HG03460 (cell line): ENCODE measurements at regions not wholly inside any gene's neighbourhood (a gene's known extent, or its start where the extent isn't known, plus 50 kb on each side); places are given as distances from the start of the nearest gene placed in this dataset.

Source experiments
- ATAC-seq: cut with Tn5 transposase; IDR thresholded peaks from one replicate; pipeline ENCODE4 v1.9.1; 2021; ENCODE audit not compliant: unreplicated experiment

- ATAC-seq: no peak
These were observed 1167.0 kb downstream of the SORCS3 start for GRCh38 chr10:105807935-105808587.

GRCh38 chr10:105803206-105803605 lies 1162.1 kb downstream of the SORCS3 start:
- ATAC-seq: no peak

GRCh38 chr10:105800641-105801040 lies 1159.6 kb downstream of the SORCS3 start:
- no peak for ATAC-seq

DNA sequence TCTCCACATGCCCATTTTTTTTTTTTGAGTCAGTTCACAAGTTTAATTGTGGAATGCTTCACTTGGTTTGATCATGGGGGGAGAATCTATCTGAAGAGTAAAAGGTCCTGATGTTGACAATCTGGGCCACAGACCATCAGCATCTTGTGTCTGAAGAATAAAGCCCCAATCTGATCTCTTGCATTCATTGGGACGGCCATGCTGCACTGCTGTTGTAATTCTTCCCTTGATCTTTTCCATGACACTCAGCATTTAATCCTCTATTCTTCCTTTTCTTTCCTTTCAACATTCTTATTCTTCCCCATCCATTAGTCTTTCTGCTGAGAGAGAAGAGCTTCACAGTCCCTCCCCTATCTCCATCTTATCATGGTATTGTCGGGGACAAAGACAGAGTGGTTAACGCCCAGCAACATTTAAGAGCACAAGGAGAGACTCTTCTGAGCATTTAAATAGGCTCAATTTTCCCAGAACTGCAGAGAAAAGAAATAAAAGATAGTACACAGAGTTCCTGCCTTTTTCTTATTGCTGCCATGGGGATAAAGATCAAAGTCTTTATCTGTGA lies 1157.3 kb downstream of the SORCS3 start:
- ATAC-seq: no peak

- ATAC-seq: peak; percentile 70
These were observed 1156.3 kb downstream of the SORCS3 start for GRCh38 chr10:105797234-105797890.

- no peak for ATAC-seq
These were observed 1152.0 kb downstream of the SORCS3 start for GRCh38 chr10:105793071-105793470.

- ATAC-seq: no peak
These were observed 1144.6 kb downstream of the SORCS3 start for GRCh38 chr10:105785721-105786120.

DNA sequence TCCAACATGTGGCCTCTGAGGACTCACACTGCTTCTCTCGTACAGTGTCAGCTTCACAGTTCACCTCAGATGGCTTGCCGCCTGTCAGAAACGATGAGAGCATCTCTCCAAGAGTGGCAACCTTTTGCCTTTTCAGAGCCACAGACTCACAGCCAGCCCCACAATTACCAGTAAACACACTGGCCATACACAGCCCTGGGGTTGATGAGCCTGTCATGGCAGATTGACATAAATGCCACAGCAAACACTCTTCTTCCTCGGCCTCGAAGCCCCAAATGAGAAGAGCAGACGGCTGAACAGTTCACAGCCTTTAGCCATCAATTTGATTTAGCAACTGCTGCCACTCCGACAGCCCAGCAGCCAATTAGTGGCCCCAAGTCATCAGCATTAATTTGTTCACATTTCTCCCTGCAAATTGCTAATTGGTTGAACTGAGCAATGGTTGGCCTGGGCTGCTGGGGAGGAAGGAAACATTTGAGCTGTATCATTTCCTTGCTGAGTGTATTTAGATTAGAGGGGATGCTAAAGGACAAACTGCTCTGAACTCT lies 1142.9 kb downstream of the SORCS3 start:
- no peak for ATAC-seq

- ATAC-seq: no peak
These were observed 1133.8 kb downstream of the SORCS3 start for GRCh38 chr10:105774881-105775280.

DNA sequence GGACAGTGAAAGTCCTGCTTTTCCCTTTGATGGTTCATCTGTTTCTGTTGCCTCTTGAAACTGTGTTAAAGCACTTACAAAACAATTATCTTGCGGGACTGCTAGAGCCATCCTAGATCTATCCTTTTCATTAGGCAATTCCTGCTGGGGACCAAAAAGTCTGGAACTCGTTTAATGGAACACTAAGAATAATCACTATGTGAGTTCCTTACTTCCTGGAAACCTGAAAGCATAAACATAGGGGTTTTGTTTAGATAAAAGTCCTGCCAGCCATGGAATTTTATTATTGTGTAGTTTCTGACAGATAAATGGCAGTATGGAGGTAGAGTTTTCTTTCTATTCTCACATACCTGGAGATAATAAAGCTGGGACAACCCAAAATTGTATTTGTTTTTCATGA lies 1133.3 kb downstream of the SORCS3 start:
- ATAC-seq: no peak

GRCh38 chr10:105770524-105771212 lies 1129.6 kb downstream of the SORCS3 start:
- no peak for ATAC-seq

DNA sequence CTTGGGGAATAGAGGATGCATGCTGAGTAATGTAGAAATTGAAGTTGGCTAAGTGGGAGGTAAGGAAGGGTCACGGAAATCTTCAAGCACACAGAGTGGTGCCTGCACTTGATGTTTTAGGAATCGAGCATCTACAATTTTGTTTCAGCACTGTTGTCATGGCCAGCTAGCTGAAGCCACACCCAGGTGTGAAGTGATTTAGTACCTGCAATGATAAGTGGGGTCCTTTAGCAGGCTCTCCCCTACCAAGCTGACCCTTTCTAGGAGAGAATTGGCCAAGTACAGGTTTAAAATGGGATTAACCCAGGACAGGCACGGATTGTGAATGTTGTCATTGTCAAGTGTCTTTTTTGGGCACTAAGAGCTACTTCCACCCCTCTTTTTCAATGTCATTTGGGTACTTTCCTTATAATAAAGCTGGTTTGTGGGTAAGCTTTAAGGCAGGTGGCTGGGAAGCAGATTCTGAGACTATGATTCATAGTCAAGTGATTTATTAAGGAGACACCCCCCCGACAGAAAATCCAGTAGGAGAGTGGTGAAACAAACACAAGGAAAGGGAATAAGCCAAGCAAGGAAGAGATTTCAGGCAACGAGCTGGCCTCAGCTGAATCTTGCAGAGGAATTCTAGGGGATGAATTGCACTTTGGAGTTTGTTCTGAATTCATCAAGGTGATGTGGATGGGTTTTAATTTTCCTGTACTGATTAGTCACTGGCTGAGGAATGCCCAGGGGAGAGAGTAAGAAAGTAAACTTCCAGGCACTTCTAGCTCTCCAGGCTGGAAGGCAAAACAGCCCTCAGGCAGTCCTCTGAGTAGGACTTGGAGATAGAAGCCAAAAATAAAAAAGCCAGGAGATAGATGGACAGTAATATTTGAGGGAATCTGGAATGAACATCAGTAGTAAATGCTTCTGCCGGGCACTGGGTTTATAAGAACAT lies 1128.4 kb downstream of the SORCS3 start:
- no peak for ATAC-seq

GRCh38 chr10:105763611-105764010 lies 1122.5 kb downstream of the SORCS3 start:
- no peak for ATAC-seq

DNA sequence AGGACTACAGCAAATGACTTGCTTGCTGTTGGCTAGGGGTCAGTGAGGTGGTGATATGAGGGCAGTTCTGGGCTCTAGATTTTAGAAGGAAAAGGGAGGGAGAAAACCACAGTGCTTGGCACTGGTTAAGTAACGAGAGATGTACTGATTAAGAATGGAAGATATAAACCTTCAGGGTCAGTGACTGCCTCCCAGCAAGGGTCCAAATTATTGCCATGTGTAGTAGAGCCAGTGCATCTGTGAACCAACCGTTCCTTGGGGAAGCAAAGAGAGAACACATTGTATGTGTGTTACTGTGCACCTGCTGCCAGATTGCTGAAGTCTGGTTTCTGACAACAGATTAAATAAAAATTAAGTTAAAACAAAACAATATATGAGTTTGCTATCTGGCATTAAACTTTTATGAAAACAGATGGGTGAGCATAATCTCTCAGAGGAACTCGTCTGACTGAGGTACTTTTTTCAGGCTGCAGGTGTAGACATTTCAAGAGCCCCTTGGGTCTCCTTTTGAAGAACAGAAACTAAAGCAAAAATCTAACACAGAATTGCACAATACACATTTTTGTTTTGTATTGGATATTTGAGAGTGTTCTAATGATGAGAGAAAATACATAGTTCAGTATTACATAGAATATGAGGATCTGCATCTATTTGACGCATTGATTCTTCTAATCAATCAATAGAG lies 1120.6 kb downstream of the SORCS3 start:
- ATAC-seq: no peak

DNA sequence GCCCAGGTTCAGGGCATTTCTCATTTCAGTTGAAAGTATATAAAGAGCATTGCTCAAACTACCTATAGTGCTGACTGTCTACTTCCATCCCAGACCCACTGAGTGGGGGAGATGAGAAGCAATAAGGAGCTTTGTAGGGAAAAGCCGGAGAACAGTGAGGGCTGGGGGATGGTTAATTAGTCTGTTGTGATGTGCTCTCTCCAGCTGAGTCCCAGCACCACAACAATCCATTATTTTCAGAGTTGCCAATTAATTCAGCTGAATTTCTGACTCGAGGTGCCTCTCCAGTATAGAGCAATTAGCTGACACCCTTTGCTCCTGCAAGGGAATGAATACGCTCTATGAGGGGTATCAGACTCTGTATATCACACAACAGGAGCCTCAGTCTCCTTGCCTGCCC lies 1118.6 kb downstream of the SORCS3 start:
- no peak for ATAC-seq

- no peak for ATAC-seq
These were observed 1117.3 kb downstream of the SORCS3 start for GRCh38 chr10:105758209-105758998.

DNA sequence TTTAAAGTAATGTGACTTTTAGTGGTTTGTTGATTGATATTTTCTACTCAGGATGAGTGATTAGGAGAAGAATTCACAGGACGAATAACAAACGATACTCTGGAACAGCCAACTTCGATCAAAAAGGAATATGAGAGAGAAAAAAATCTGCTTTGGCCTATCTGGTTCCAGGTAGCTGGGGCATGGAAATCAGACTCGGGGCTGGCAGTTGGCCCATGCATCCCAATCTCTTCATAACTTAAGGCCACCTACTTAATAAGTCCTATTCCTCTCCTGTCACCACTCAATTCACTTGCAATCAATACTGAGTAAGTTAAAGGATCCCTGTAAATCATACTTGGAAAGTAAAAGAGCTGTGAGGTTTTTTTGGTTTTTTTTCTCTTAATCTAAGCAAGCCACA lies 1116.2 kb downstream of the SORCS3 start:
- no peak for ATAC-seq

DNA sequence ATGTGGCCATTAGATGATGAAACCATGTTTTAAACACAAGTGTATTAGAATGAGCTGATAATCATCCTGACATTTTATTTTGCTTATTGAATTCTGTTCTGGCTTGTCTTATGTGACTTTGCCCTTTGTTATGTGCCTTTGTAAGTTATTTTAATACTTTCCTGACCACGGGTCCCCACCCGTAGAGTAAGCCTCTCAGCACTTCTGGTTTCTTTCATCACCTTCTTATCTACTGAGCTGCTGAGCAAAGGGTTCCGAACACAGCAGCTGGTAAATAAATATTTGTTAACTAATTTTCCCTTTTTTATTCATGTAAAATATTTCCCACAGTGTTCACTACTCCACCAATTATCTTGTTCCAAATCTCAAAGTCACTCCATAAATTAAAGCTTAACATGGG lies 1115.3 kb downstream of the SORCS3 start:
- no peak for ATAC-seq

DNA sequence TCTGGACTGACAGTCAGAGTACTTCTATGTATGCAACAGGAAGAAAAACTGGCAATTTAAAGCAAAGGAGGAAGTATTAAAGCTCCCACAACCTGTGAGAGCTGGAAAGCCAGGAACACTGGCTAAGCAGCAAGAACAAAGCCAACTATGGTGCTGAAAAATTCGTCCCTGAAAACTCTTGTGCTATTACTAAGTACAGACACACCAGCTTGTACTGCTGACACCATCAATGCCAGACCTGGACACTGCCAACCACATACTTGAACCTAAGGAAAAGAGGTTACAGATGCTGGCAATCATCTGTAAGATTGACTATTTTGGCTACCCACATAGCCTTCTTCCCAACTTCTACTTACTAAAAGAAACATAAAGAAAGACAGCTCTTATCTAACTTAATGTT lies 1110.6 kb downstream of the SORCS3 start:
- ATAC-seq: no peak
